ENCODE measurements at regions not wholly inside any gene's neighbourhood (a gene's known extent, or its start where the extent isn't known, plus 50 kb on each side); places are given as distances from the start of the nearest gene placed in this dataset.

DNA sequence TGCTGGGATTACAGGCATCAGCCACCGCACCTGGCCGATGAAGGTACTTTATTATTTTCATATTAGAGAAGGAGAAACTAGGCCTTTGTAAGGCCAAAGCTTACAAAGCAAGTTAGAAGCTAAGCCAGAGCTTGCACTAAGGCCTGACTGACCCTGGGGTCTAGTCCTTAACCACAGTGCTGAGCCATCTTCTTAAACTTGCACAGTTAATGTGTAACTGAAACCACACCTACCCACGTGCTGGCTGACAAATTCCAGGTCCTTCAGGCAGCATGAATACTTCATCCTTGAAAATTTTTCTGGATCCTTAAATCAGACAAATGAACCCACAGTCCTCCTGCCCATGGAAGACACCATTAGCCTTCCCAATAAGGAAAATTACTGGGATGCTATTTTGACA, 880.6 kb downstream of the UQCRFS1 start:
- Histone ChIP-seq H3K79me2 (ENCODE audit: control insufficient read depth, insufficient read depth, low read length) (no peaks in the 10 kb centered on the region), H3K27me3 (replicated peaks in 1 of 2; ENCODE audit: control insufficient read depth in 2 of 2, insufficient read depth in 2 of 2, low read length in 1 of 2) (no peaks in the 10 kb centered on the region), H3K9ac (ENCODE audit: control insufficient read depth, insufficient read depth, low read length) (no peak overlapping the region), H3K4me3 (no peak overlapping the region), H3K36me3 (ENCODE audit: control insufficient read depth in 2 of 2, insufficient read depth in 2 of 2, low read length in 1 of 2) (no peaks in the 10 kb centered on the region), H3K27ac (ENCODE audit: control insufficient read depth, insufficient read depth) (no peak overlapping the region), H4K20me1 (ENCODE audit: control insufficient read depth, insufficient read depth) (no peaks in the 10 kb centered on the region), H3K9me3 (replicated peaks; ENCODE audit: control insufficient read depth, insufficient read depth, low read length) (no peaks in the 10 kb centered on the region; the same call in 2 of the 3 replicates), H3K4me2 (ENCODE audit: control insufficient read depth, insufficient read depth) (no peak overlapping the region), H2AFZ (ENCODE audit: control insufficient read depth, low read depth, low read length) (no peak overlapping the region), H3K4me1 (ENCODE audit: control insufficient read depth, insufficient read depth, low read length) (no peaks in the 10 kb centered on the region)
- SMC1A ChIA-PET (ENCODE audit: uncharacterized antibody, unreplicated experiment): no interaction called here
- WGBS (ENCODE audit: insufficient coverage, insufficient replicate concordance, low lambda C conversion rate, missing lambda C conversion rate): 69% methylated on average over 3 of the region's 3 CpGs
- ATAC-seq: no peak
- no peak for FAIRE-seq
- CTCF ChIA-PET: interaction anchor here (1.4 to 1.6 kb wide), 2 partner anchors 9 to 359 kb away, joined by 3 to 4 read pairs; no protein-coding TSS in a partner anchor
- no peak for DNase-seq (ENCODE audit: low read depth, low spot score)
- POLR2A ChIA-PET: no interaction called here
- intact Hi-C loops (cut with micrococcal nuclease; ENCODE audit: unreplicated experiment) (no loop called here), in situ Hi-C loops (cut with MboI) (no loop called here)
- RAD21 ChIA-PET (ENCODE audit: unreplicated experiment): no interaction called here
- no TSS peak for BruUV-seq (replicated peaks)
- TF ChIP-seq, protein P1, sequence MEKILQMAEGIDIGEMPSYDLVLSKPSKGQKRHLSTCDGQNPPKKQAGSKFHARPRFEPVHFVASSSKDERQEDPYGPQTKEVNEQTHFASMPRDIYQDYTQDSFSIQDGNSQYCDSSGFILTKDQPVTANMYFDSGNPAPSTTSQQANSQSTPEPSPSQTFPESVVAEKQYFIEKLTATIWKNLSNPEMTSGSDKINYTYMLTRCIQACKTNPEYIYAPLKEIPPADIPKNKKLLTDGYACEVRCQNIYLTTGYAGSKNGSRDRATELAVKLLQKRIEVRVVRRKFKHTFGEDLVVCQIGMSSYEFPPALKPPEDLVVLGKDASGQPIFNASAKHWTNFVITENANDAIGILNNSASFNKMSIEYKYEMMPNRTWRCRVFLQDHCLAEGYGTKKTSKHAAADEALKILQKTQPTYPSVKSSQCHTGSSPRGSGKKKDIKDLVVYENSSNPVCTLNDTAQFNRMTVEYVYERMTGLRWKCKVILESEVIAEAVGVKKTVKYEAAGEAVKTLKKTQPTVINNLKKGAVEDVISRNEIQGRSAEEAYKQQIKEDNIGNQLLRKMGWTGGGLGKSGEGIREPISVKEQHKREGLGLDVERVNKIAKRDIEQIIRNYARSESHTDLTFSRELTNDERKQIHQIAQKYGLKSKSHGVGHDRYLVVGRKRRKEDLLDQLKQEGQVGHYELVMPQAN (conservative IDR thresholded peaks at IDR 0.05): no peak
- TF ChIP-seq FOXM1 (IDR thresholded peaks at IDR 0.05; ENCODE audit: low read depth, low read length): no peak
- no peak for TF ChIP-seq STAT1 (conservative IDR thresholded peaks at IDR 0.05)

DNA sequence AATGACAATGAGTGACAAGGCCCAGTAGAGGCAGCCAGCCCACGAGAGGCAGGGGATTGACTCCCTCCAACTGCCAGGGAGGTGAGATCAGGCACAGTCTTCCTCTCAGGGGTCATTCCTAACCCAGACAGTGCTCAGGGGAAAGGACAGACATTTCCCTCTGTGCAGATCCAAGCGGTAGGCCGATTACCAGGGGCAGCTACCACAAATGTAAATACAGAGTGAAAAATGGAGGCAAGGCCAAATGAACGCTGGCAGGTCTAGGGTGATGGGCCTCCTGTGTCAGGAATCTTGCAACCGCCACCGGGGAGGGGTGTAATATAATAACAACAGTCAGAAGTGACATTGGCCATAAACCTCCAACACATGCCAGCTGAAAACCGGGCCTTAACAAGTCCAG, 881.4 kb downstream of the UQCRFS1 start:
- no peaks in the 10 kb centered on the region for H3K36me3 ChIP-seq (ENCODE audit: control insufficient read depth in 2 of 2, insufficient read depth in 2 of 2, low read length in 1 of 2)
- no TSS peak for BruUV-seq (replicated peaks)
- ChIA-PET SMC1A (ENCODE audit: uncharacterized antibody, unreplicated experiment) (no interaction called here), POLR2A (no interaction called here), CTCF (interaction anchor here (1.2 to 1.6 kb wide), 4 partner anchors 358 to 547 kb away, joined by 3 to 4 read pairs (median 3); no protein-coding TSS in a partner anchor), RAD21 (ENCODE audit: unreplicated experiment) (no interaction called here)
- no peak overlapping the region for H3K27ac ChIP-seq (ENCODE audit: control insufficient read depth, insufficient read depth)
- H3K4me3 ChIP-seq: no peak overlapping the region
- in situ Hi-C loops (cut with MboI) (no loop called here), intact Hi-C loops (cut with micrococcal nuclease; ENCODE audit: unreplicated experiment) (no loop called here)
- H3K27me3 ChIP-seq (replicated peaks in 1 of 2; ENCODE audit: control insufficient read depth in 2 of 2, insufficient read depth in 2 of 2, low read length in 1 of 2): no peaks in the 10 kb centered on the region
- no peaks in the 10 kb centered on the region for H4K20me1 ChIP-seq (ENCODE audit: control insufficient read depth, insufficient read depth)
- FAIRE-seq: no peak
- no peak for ATAC-seq
- no peak overlapping the region for H3K4me2 ChIP-seq (ENCODE audit: control insufficient read depth, insufficient read depth)
- 11% methylated on average over 7 of the region's 7 CpGs for WGBS (ENCODE audit: insufficient coverage, insufficient replicate concordance, low lambda C conversion rate, missing lambda C conversion rate)
- no peaks in the 10 kb centered on the region; the same call in 2 of the 3 replicates for H3K9me3 ChIP-seq (replicated peaks; ENCODE audit: control insufficient read depth, insufficient read depth, low read length)
- H3K9ac ChIP-seq (ENCODE audit: control insufficient read depth, insufficient read depth, low read length): no peak overlapping the region
- no peak for DNase-seq (ENCODE audit: low read depth, low spot score)
- H3K79me2 ChIP-seq (ENCODE audit: control insufficient read depth, insufficient read depth, low read length): no peaks in the 10 kb centered on the region
- no peaks in the 10 kb centered on the region for H3K4me1 ChIP-seq (ENCODE audit: control insufficient read depth, insufficient read depth, low read length)
- no peak overlapping the region for H2AFZ ChIP-seq (ENCODE audit: control insufficient read depth, low read depth, low read length)
- TF ChIP-seq KLF5 (IDR thresholded peaks at IDR 0.05; ENCODE audit: partially characterized antibody) (no peak), SMARCA5 (IDR thresholded peaks at IDR 0.05) (no peak), SUZ12 (IDR thresholded peaks at IDR 0.05; ENCODE audit: unreplicated experiment) (no peak), JUND (IDR thresholded peaks at IDR 0.05; ENCODE audit: low read depth, low read length) (no peak), EZH2 (IDR thresholded peaks at IDR 0.05; ENCODE audit: borderline replicate concordance, control insufficient read depth, low read depth, low read length) (no peak)
- TF ChIP-seq, protein P2, sequence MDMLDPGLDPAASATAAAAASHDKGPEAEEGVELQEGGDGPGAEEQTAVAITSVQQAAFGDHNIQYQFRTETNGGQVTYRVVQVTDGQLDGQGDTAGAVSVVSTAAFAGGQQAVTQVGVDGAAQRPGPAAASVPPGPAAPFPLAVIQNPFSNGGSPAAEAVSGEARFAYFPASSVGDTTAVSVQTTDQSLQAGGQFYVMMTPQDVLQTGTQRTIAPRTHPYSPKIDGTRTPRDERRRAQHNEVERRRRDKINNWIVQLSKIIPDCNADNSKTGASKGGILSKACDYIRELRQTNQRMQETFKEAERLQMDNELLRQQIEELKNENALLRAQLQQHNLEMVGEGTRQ (IDR thresholded peaks at IDR 0.05; ENCODE audit: borderline replicate concordance, low read depth, low read length): no peak
- TF ChIP-seq, protein P3, sequence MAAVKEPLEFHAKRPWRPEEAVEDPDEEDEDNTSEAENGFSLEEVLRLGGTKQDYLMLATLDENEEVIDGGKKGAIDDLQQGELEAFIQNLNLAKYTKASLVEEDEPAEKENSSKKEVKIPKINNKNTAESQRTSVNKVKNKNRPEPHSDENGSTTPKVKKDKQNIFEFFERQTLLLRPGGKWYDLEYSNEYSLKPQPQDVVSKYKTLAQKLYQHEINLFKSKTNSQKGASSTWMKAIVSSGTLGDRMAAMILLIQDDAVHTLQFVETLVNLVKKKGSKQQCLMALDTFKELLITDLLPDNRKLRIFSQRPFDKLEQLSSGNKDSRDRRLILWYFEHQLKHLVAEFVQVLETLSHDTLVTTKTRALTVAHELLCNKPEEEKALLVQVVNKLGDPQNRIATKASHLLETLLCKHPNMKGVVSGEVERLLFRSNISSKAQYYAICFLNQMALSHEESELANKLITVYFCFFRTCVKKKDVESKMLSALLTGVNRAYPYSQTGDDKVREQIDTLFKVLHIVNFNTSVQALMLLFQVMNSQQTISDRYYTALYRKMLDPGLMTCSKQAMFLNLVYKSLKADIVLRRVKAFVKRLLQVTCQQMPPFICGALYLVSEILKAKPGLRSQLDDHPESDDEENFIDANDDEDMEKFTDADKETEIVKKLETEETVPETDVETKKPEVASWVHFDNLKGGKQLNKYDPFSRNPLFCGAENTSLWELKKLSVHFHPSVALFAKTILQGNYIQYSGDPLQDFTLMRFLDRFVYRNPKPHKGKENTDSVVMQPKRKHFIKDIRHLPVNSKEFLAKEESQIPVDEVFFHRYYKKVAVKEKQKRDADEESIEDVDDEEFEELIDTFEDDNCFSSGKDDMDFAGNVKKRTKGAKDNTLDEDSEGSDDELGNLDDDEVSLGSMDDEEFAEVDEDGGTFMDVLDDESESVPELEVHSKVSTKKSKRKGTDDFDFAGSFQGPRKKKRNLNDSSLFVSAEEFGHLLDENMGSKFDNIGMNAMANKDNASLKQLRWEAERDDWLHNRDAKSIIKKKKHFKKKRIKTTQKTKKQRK (IDR thresholded peaks at IDR 0.05; ENCODE audit: low read depth, low read length): no peak
